HTR-8/SVneo (cell line): ENCODE measurements at regions not wholly inside any gene's neighbourhood (a gene's known extent, or its start where the extent isn't known, plus 50 kb on each side); places are given as distances from the start of the nearest gene placed in this dataset.
"Not testable (repeated sequence)": the region's sequence is repeated elsewhere in the genome, so short reads cannot be mapped to it uniquely, and the experiment has no call there.

Experiments used
- DNase-seq: peaks from one replicate; pipeline ENCODE4 v3.0.0; 2011; ENCODE audit warnings: low spot score, mixed read lengths; ENCODE audit not compliant: insufficient read length
- FAIRE-seq: peaks from 2 replicates; lab custom pipeline; 2011; peaks lifted over from hg19 to GRCh38; lab: Jason Lieb, UNC

DNA sequence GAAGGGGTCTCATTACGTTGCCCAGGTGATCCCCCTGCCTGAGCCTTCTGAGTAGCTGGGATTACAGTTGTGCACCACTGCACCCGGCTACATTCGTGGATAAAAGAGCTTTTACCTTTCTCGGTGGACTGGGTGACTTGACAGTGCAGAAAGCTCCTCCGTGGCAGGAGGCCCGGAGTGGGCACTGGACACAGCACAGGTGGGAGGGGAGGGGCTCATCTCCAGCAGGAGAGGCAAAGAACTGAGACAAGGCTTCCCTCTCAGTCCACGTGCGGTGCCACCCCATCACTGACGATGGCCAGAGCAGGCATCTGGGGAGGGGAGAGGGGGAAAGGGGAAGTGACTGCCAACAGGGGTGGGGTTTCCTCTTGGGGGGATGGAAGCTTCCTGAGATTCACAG is 118.4 kb downstream of the SHANK2 start:
- no peak for DNase-seq
- no peak for FAIRE-seq

GRCh38 chr11:71131861-71132260 is 120.5 kb downstream of the SHANK2 start:
- FAIRE-seq (no peak), DNase-seq (no peak)

- FAIRE-seq (peak; percentile 70), DNase-seq (no peak)
Measured at GRCh38 chr11:71130106-71130505, 122.3 kb downstream of the SHANK2 start.

- DNase-seq (no peak), FAIRE-seq (no peak)
Measured at GRCh38 chr11:71129624-71130023, 122.8 kb downstream of the SHANK2 start.

- FAIRE-seq (no peak), DNase-seq (no peak)
Measured at GRCh38 chr11:71127806-71128205, 124.6 kb downstream of the SHANK2 start.

GRCh38 chr11:71126401-71126800 is 126.0 kb downstream of the SHANK2 start:
- not testable (repeated sequence) for FAIRE-seq, DNase-seq

DNA sequence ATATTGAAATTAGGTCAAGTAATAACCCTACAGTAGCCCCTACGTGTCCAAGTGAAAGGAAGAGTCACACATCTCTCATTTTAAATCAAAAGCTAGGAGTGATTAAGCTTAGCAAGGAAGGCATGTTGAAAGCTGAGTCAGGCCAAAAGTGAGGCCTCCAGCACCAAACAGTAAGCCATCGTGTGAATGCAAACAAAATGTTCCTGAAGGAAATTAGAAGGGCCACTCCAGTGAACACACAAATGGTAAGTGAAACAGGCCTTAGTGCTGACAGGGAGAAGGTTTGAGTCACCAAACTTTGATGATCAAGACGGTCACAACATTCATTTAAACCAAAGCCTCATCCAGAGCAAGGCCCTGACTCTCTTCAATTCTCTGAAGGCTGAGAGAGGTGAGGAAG is 127.2 kb downstream of the SHANK2 start:
- FAIRE-seq (no peak), DNase-seq (no peak)

DNA sequence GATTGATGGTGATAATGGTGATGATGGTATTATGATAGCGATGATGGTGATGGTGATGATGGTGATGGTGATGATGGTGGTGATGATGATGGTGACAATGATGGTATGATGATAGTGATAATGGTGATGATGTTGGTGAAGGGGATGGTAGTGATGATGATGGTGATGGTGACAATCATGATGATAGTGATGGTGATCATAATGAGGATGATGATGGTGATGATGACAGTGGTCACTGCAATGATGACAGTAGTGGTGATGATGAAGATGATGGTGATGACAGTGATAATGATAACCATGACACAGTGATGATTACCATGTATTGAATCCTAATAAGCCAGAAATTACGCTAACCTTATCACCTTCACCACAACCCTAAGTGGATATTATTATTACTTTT is 128.2 kb downstream of the SHANK2 start:
- FAIRE-seq, result peak; percentile 96
- DNase-seq, result no peak

DNA sequence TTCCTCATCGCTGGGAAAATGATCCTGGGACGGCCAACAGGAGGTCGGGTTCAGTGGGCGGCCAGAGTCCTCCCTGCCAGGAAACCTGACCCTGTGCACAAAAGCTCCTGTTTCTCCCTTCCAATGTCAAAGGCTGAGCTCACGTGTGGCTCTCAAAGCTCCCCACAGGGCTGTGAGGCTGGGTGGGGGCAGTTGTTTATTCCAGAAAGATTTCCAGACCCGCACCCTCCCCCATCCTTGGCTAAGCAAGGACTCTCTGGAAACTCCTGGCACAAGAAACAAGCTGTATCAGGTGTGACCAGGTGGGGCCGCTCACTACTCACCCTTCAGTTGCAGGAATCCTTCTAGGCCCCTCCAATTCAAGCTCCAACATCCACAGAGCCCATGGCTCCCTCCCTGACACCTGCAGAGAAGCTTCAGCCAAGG is 131.9 kb downstream of the SHANK2 start:
- FAIRE-seq (no peak), DNase-seq (peak; percentile 49)

GRCh38 chr11:71119656-71120269 is 132.6 kb downstream of the SHANK2 start:
- DNase-seq, result no peak
- no peak for FAIRE-seq

GRCh38 chr11:71118671-71119250 is 133.6 kb downstream of the SHANK2 start:
- DNase-seq, result no peak

GRCh38 chr11:71117311-71117710 is 135.1 kb downstream of the SHANK2 start:
- no peak for DNase-seq
- FAIRE-seq, result no peak

More at GRCh38 chr11:71118671-71119250, 133.6 kb downstream of the SHANK2 start:
- FAIRE-seq, result no peak

DNA sequence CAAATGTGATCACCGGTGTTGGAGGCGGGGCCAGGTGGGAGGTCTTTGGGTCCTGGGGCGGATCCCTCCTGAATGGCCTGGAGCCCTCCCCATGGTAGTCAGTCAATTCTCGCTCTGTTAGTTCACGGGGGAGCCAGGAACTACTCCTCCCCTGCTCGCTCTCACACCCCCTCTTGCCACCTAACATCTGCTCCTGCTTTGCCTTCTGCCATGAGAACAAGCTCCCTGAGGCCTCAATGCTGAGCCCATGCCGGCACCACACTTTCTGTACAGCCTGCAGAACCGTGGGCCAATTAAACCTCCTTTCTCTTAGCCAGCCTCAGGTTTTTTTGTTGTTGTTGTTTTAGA is 135.7 kb downstream of the SHANK2 start:
- no peak for DNase-seq
- no peak for FAIRE-seq

DNA sequence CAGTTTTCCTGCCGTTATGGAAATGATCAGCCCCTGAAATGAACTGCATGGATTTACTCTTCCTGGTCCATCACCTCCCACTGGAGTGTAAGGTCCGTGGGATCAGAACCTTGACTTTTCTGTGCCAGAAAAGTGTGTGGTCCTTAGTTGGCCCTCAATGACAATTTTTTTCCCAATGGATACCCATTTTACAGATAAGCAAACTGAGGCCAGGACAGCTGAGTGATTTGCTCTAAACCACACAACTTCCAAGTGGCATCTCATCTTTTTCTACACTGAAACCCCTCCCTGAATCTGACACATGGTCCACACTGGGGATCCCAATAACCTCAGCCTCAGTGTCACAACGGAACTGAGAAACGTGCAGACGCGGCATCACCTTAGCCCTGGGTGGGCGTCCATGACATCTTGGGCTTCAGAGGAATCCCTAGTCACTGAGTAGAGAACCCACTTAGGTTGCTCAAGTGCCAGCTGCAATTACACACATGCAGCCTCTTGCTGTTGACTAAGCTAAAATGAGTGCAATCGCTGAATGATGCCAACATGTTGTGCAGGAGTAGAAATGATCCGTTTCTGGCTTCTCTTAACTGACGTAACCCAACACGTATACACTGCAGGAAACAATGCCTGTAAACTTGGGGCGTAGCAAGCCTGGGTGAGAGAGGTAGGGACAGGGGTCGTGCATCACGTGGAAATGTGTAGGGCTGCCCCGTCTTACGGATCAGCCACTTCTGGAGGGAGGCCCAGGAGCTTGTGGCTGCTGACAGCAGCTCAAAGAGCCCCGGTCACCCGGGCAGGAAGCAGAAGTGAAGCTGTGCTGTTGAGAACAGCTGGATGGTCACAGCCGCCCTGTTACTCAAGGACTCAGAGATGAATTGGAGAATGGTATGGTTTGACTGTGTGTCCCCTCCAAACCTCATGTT is 136.3 kb downstream of the SHANK2 start:
- peak; percentile 42 for FAIRE-seq
- no peak for DNase-seq

DNA sequence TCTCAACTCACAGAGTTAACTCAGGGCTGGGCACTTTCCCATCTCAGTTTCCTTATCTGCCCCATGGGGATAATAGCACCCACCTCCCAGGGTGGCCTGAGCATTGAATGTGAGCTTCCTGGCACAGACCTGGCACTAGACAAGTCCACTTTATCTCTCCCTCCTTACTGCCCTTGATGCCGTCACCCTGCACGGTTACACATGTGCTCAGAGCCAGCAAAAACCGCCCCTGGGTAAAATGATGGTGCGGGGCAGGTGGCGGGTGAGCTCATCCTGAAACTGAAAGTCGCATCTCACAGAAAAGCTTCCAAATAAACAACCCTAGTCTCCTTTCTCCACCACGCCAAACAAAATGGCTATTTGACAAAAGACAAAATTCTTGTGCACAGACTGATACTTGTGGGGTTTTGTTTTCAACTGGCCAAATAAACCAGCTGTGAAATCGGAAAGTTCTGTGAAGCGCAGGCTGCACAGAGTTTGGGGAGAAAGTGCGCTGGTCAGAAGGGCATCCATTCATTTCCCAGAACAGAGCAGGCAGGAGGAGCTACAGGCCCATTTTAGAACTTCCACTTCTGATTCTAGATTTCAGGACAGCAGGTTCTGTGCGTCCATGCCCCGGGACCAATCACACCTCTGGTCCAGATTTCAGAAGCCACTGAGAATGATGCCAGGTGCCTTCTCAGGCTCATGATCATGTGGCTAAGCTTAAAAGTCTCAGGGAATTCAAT is 138.1 kb downstream of the SHANK2 start:
- no peak for FAIRE-seq

DNA sequence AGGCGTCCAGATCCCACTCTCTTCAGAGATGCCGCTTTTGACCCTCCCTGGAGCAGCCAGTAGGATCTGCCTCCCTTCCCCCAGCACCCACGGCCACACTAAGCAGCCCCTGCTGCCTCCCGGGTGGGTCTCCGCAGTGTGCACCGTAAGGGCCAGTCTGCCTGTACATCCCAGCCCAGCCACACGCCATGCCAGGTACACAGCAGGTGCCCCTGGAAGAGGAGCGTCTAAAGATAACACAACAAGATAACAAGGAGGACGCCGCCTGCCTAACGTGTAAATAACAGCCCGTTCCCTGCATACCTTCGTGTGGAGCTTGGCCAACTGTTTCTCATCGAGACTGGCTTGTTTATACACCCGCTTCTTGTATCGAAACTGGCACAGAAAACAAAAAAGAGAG is 139.4 kb downstream of the SHANK2 start:
- no peak for DNase-seq

More for the DNA sequence above, 138.1 kb downstream of the SHANK2 start:
- DNase-seq, result no peak

DNA sequence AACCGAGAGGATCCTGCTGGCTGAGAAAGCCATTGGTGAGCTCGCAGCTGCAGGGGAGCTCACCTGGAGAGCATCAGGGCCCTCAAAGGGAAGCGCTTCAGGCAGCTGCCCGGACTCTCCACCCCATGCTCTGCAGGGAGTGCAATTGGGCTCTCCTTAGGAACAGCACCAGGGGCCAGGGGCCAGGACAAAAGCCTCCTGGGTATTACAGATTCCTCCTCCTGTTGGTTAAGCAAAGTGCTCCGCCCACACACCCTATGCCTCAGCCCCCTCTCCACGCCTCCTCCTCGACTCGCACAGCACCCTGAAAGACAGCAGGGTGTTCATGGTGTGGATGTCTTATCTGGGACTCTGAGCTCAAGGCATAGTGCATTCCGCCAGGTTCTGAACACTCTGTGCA is 139.9 kb downstream of the SHANK2 start:
- DNase-seq (no peak), FAIRE-seq (no peak)

More for the DNA sequence above, 139.4 kb downstream of the SHANK2 start:
- FAIRE-seq, result no peak

GRCh38 chr11:71109586-71109985 is 142.8 kb downstream of the SHANK2 start:
- FAIRE-seq, result no peak
- DNase-seq, result no peak

DNA sequence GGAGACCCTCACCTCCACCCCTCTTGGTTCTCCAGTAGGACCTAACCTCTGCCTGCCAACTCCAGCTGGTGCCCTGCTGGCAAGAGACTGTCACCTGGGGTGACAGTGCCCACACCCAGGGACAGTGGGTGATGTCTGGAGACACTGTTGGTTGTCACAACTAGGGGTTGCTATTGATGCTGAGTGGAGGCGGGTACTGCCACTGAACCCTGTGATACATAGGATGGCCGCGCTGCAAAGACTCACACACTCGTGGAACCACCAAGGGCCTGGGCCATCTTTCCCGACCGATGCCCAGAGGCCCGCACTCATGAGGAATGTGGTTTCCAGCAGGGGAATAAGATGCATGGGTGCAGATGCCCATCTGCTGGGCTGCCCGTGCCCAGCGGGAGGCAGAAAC is 143.2 kb downstream of the SHANK2 start:
- FAIRE-seq (no peak), DNase-seq (no peak)

DNA sequence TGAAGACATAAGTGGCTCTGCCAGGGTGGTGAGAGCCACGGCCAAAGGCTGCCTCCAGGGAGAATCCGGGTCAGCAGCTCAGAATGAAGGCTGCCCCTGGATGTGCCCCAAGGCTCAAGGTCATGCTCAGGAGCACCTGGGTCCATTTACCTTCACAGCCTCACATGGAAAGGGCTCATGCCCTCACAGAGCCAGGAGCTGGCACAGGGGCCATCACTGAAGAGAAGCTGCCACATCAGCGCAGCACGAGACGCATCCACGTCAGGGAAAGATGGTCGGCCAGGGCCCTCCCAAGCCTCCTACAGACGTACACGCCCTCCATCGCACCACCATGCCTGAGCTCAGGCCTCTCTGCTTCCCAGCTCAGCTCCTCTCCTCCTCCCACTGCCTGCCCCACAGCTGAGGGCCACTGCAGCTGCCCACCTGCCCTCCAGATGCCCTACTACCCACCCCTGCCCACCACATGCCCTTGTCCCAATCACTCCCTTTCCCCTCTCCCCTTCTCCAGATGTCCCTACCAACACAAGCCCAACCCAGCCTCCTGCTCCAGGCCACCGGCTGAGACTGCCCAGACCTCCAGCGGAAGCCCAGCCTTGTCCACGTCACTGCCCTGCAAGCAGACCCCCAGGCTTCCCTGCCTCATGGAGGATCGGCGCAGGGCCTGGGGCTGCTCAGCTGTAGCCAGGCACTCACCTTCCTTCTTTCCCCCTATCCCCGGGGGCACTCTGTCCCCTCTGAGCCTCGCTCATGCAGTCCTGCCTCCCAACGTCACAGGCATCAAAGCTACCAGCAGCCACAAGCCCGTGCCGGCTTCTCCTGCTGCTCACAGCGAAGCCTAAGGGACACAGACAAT is 144.1 kb downstream of the SHANK2 start:
- no peak for FAIRE-seq
- DNase-seq, result no peak
